PFSK-1 (cell line): ENCODE measurements at regions not wholly inside any gene's neighbourhood (a gene's known extent, or its start where the extent isn't known, plus 50 kb on each side); places are given as distances from the start of the nearest gene placed in this dataset.

ENCODE experiments used
- FOXP2 ChIP-seq: optimal IDR thresholded peaks from 2 replicates; pipeline ENCODE3; 2011; ENCODE audit warnings: borderline replicate concordance, control low read depth, inconsistent platforms; ENCODE audit not compliant: insufficient read depth; ENCODE audit errors: extremely low read length, extremely low read depth
- POLR2AphosphoS5 ChIP-seq: IDR thresholded peaks from 2 replicates; pipeline ENCODE4 v1.6.1; 2012; ENCODE audit warnings: low read depth, mild to moderate bottlenecking, control low read depth, low read length, moderate library complexity
- REST ChIP-seq, 2 experiments: IDR thresholded peaks; 2 replicates each; pipeline versions ENCODE4 v1.6.1 to v1.8.0; 2011 to 2012; ENCODE audit warnings: low read depth in 2 of 2, low read length in 2 of 2, control low read depth in 1 of 2, inconsistent platforms in 1 of 2, mild to moderate bottlenecking in 1 of 2, moderate library complexity in 1 of 2; ENCODE audit not compliant: insufficient read depth in 1 of 2
- SIN3A ChIP-seq: IDR thresholded peaks from 2 replicates; pipeline ENCODE4 v1.6.1; 2012; ENCODE audit warnings: mild to moderate bottlenecking, low read length, moderate library complexity, borderline replicate concordance; ENCODE audit not compliant: insufficient read depth
- TAF1 ChIP-seq: IDR thresholded peaks from 2 replicates; pipeline ENCODE4 v1.6.1; 2012; ENCODE audit warnings: low read length, control low read depth, borderline replicate concordance; ENCODE audit not compliant: insufficient read depth

- TF ChIP-seq TAF1 = no peak
- no peak for TF ChIP-seq POLR2AphosphoS5
- TF ChIP-seq SIN3A = no peak
- no peak for TF ChIP-seq REST (IDR thresholded peaks at IDR 0.05; ENCODE audit: insufficient read depth in 1 of 2, low read depth in 2 of 2, low read length in 2 of 2)
- no peak for TF ChIP-seq FOXP2
Observed at GRCh38 chr3:87563712-87564111, 287.3 kb upstream of the POU1F1 start.

- TF ChIP-seq TAF1 (no peak), POLR2AphosphoS5 (no peak), FOXP2 (no peak), REST (IDR thresholded peaks at IDR 0.05; ENCODE audit: insufficient read depth in 1 of 2, low read depth in 2 of 2, low read length in 2 of 2) (no peak), SIN3A (no peak)
Observed at GRCh38 chr3:87558492-87558891, 282.1 kb upstream of the POU1F1 start.

GRCh38 chr3:87555290-87555689, 278.9 kb upstream of the POU1F1 start:
- TF ChIP-seq TAF1 (no peak), POLR2AphosphoS5 (no peak), FOXP2 (no peak), SIN3A (no peak), REST (IDR thresholded peaks at IDR 0.05; ENCODE audit: insufficient read depth in 1 of 2, low read depth in 2 of 2, low read length in 2 of 2) (no peak)

- no peak for TF ChIP-seq FOXP2
- TF ChIP-seq REST (IDR thresholded peaks at IDR 0.05; ENCODE audit: insufficient read depth in 1 of 2, low read depth in 2 of 2, low read length in 2 of 2) = no peak
- TF ChIP-seq SIN3A = no peak
- no peak for TF ChIP-seq TAF1
- no peak for TF ChIP-seq POLR2AphosphoS5
Observed at GRCh38 chr3:87553058-87553457, 276.7 kb upstream of the POU1F1 start.

GRCh38 chr3:87550892-87551291, 274.5 kb upstream of the POU1F1 start:
- no peak for TF ChIP-seq FOXP2
- no peak for TF ChIP-seq TAF1
- no peak for TF ChIP-seq REST (IDR thresholded peaks at IDR 0.05; ENCODE audit: insufficient read depth in 1 of 2, low read depth in 2 of 2, low read length in 2 of 2)
- TF ChIP-seq POLR2AphosphoS5 = no peak
- TF ChIP-seq SIN3A = no peak
